ENCODE measurements at regions not wholly inside any gene's neighbourhood (a gene's known extent, or its start where the extent isn't known, plus 50 kb on each side); places are given as distances from the start of the nearest gene placed in this dataset.

GRCh38 chr21:39124681-39125251, 58.5 kb downstream of the PSMG1 start:
- no peak for DNase-seq (ENCODE audit: low read depth)

- no peak for DNase-seq (ENCODE audit: low read depth)
Observed at GRCh38 chr21:39123375-39123774, 59.9 kb downstream of the PSMG1 start.

- DNase-seq (ENCODE audit: low read depth) = peak; percentile 15
Observed at GRCh38 chr21:39121600-39122355, 61.5 kb downstream of the PSMG1 start.

- no peak for DNase-seq (ENCODE audit: low read depth)
Observed at GRCh38 chr21:39120876-39121599, 62.2 kb downstream of the PSMG1 start.

- DNase-seq (ENCODE audit: low read depth) = no peak
Observed at GRCh38 chr21:39119891-39120290, 63.4 kb downstream of the PSMG1 start.

GRCh38 chr21:39118604-39119215, 64.5 kb downstream of the PSMG1 start:
- DNase-seq (ENCODE audit: low read depth) = no peak

GRCh38 chr21:39118061-39118460, 65.2 kb downstream of the PSMG1 start:
- DNase-seq (ENCODE audit: low read depth) = no peak

GRCh38 chr21:39117440-39117970, 65.7 kb downstream of the PSMG1 start:
- DNase-seq (ENCODE audit: low read depth) = no peak

- no peak for DNase-seq (ENCODE audit: low read depth)
Observed at GRCh38 chr21:39116761-39117439, 66.4 kb downstream of the PSMG1 start.

- no peak for DNase-seq (ENCODE audit: low read depth)
Observed at GRCh38 chr21:39115576-39116235, 67.5 kb downstream of the PSMG1 start.

GRCh38 chr21:39114871-39115575, 68.2 kb downstream of the PSMG1 start:
- peak; percentile 75 for DNase-seq (ENCODE audit: low read depth)

GRCh38 chr21:39111931-39112550, 71.2 kb downstream of the PSMG1 start:
- no peak for DNase-seq (ENCODE audit: low read depth)

- DNase-seq (ENCODE audit: low read depth) = no peak
Observed at GRCh38 chr21:39110431-39110830, 72.8 kb downstream of the PSMG1 start.

- no peak for DNase-seq (ENCODE audit: low read depth)
Observed at GRCh38 chr21:39109596-39110210, 73.5 kb downstream of the PSMG1 start.

GRCh38 chr21:39109163-39109530, 74.1 kb downstream of the PSMG1 start:
- DNase-seq (ENCODE audit: low read depth) = no peak

- DNase-seq (ENCODE audit: low read depth) = no peak
Observed at GRCh38 chr21:39108291-39109162, 74.7 kb downstream of the PSMG1 start.

- no peak for DNase-seq (ENCODE audit: low read depth)
Observed at GRCh38 chr21:39107739-39108138, 75.5 kb downstream of the PSMG1 start.

GRCh38 chr21:39106881-39107462, 76.3 kb downstream of the PSMG1 start:
- no peak for DNase-seq (ENCODE audit: low read depth)
